H1 (cell line): ENCODE measurements at regions not wholly inside any gene's neighbourhood (a gene's known extent, or its start where the extent isn't known, plus 50 kb on each side); places are given as distances from the start of the nearest gene placed in this dataset.

Source experiments
- POLR2A ChIP-seq, 2 experiments: IDR thresholded peaks; 1 replicate in 1 of 2; 2 replicates in 1 of 2; pipeline ENCODE4 v1.6.1; 2011; ENCODE audit warnings: low read depth in 2 of 2, low read length in 2 of 2, mild to moderate bottlenecking in 2 of 2; ENCODE audit errors: control extremely low read depth in 1 of 2
- RFX5 ChIP-seq: IDR thresholded peaks from 2 replicates; pipeline ENCODE4 v1.6.1; 2011; ENCODE audit warnings: low read depth, low read length, improper control_type of control experiment, borderline replicate concordance
- RXRA ChIP-seq: IDR thresholded peaks from 2 replicates; pipeline ENCODE4 v1.6.1; 2011; ENCODE audit warnings: low read depth, mild to moderate bottlenecking, low read length, moderate library complexity; ENCODE audit not compliant: insufficient read depth
- TEAD4 ChIP-seq: IDR thresholded peaks from 2 replicates; pipeline ENCODE4 v1.6.1; 2012; ENCODE audit warnings: low read depth, low read length, inconsistent platforms, mixed read lengths
- TF ChIP-seq, protein P1 (sequence below): fragments of 300-600 bp; sonication (generic); IDR thresholded peaks from 2 replicates; pipeline ENCODE4 v1.7.1; 2012; ENCODE audit warnings: low read length, moderate library complexity, mild to moderate bottlenecking, inconsistent platforms; ENCODE audit not compliant: insufficient replicate concordance

DNA sequence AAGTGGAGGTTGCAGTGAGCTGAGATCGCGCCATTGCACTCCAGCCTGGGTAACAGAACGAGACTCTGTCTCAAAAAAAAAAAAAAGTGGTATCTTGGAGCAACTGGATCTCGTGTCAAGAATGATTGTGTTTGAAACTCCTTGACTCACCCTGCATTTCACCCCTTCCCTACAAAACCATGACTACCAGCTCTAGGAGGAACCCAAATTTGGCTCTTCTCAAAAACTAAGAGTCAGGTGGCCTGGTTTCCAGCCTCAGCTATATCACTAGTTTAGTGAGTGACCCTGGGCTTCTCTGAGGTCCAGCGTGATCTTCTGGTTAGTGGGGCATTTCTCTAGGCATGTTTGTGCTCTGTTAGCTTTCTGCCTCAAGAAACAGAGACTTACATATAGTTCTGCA lies 222.1 kb downstream of the FAM43A start (continued):
- TF ChIP-seq, protein P1, sequence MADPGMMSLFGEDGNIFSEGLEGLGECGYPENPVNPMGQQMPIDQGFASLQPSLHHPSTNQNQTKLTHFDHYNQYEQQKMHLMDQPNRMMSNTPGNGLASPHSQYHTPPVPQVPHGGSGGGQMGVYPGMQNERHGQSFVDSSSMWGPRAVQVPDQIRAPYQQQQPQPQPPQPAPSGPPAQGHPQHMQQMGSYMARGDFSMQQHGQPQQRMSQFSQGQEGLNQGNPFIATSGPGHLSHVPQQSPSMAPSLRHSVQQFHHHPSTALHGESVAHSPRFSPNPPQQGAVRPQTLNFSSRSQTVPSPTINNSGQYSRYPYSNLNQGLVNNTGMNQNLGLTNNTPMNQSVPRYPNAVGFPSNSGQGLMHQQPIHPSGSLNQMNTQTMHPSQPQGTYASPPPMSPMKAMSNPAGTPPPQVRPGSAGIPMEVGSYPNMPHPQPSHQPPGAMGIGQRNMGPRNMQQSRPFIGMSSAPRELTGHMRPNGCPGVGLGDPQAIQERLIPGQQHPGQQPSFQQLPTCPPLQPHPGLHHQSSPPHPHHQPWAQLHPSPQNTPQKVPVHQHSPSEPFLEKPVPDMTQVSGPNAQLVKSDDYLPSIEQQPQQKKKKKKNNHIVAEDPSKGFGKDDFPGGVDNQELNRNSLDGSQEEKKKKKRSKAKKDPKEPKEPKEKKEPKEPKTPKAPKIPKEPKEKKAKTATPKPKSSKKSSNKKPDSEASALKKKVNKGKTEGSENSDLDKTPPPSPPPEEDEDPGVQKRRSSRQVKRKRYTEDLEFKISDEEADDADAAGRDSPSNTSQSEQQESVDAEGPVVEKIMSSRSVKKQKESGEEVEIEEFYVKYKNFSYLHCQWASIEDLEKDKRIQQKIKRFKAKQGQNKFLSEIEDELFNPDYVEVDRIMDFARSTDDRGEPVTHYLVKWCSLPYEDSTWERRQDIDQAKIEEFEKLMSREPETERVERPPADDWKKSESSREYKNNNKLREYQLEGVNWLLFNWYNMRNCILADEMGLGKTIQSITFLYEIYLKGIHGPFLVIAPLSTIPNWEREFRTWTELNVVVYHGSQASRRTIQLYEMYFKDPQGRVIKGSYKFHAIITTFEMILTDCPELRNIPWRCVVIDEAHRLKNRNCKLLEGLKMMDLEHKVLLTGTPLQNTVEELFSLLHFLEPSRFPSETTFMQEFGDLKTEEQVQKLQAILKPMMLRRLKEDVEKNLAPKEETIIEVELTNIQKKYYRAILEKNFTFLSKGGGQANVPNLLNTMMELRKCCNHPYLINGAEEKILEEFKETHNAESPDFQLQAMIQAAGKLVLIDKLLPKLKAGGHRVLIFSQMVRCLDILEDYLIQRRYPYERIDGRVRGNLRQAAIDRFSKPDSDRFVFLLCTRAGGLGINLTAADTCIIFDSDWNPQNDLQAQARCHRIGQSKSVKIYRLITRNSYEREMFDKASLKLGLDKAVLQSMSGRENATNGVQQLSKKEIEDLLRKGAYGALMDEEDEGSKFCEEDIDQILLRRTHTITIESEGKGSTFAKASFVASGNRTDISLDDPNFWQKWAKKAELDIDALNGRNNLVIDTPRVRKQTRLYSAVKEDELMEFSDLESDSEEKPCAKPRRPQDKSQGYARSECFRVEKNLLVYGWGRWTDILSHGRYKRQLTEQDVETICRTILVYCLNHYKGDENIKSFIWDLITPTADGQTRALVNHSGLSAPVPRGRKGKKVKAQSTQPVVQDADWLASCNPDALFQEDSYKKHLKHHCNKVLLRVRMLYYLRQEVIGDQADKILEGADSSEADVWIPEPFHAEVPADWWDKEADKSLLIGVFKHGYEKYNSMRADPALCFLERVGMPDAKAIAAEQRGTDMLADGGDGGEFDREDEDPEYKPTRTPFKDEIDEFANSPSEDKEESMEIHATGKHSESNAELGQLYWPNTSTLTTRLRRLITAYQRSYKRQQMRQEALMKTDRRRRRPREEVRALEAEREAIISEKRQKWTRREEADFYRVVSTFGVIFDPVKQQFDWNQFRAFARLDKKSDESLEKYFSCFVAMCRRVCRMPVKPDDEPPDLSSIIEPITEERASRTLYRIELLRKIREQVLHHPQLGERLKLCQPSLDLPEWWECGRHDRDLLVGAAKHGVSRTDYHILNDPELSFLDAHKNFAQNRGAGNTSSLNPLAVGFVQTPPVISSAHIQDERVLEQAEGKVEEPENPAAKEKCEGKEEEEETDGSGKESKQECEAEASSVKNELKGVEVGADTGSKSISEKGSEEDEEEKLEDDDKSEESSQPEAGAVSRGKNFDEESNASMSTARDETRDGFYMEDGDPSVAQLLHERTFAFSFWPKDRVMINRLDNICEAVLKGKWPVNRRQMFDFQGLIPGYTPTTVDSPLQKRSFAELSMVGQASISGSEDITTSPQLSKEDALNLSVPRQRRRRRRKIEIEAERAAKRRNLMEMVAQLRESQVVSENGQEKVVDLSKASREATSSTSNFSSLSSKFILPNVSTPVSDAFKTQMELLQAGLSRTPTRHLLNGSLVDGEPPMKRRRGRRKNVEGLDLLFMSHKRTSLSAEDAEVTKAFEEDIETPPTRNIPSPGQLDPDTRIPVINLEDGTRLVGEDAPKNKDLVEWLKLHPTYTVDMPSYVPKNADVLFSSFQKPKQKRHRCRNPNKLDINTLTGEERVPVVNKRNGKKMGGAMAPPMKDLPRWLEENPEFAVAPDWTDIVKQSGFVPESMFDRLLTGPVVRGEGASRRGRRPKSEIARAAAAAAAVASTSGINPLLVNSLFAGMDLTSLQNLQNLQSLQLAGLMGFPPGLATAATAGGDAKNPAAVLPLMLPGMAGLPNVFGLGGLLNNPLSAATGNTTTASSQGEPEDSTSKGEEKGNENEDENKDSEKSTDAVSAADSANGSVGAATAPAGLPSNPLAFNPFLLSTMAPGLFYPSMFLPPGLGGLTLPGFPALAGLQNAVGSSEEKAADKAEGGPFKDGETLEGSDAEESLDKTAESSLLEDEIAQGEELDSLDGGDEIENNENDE, result no peak
- TF ChIP-seq RFX5, result no peak
- TF ChIP-seq TEAD4, result no peak
- TF ChIP-seq RXRA, result no peak
- TF ChIP-seq POLR2A (IDR thresholded peaks at IDR 0.05; ENCODE audit: control extremely low read depth in 1 of 2, low read depth in 2 of 2, low read length in 2 of 2), result no peak
